B cell (primary cell): ENCODE measurements at regions not wholly inside any gene's neighbourhood (a gene's known extent, or its start where the extent isn't known, plus 50 kb on each side); places are given as distances from the start of the nearest gene placed in this dataset.

Source experiments
- ATAC-seq: fragments of 200-7000 bp; cut with Tn5 transposase; one replicate; pipeline ENCODE4 v1.10.0; 2021; ENCODE audit warnings: low read depth, mild to moderate bottlenecking, moderate number of reproducible peaks, moderate library complexity
- CTCF ChIA-PET: fragments of 350-600 bp; sonication (Branson Sonifier 250); formaldehyde crosslinking; loops from one replicate; lab custom pipeline; 2021; ENCODE audit warnings: antibody characterized with exemption, inconsistent platforms; lab: Charles Lee
- POLR2A ChIA-PET: fragments of 350-600 bp; sonication (Branson Sonifier 250); formaldehyde crosslinking; loops from one replicate; lab custom pipeline; 2021; ENCODE audit warnings: antibody characterized with exemption; lab: Charles Lee
- DNase-seq: peaks from one replicate; pipeline ENCODE4 v3.0.0; 2013
- H2AFZ ChIP-seq: 2 replicates; pipeline ENCODE4 v1.6.1; 2012; ENCODE audit warnings: mild to moderate bottlenecking, low read depth, low read length; ENCODE audit not compliant: insufficient read depth, poor library complexity, severe bottlenecking
- H3K27ac ChIP-seq, 2 donors: 1 replicate in 1 of 2; 2 replicates in 1 of 2; pipeline ENCODE4 v1.5.1; 2012 to 2013; ENCODE audit warnings: low read length in 2 of 2, mild to moderate bottlenecking in 2 of 2, moderate library complexity in 1 of 2
- H3K27me3 ChIP-seq, 4 experiments: fragments of 200-600 bp in 1 of 4; sonication (generic) in 1 of 4; replicated peaks in 1 of 4; 1 replicate in 2 of 4; 2 replicates in 2 of 4; pipeline versions ENCODE4 v1.6.1 to v1.7.0; 2013 to 2016; ENCODE audit warnings: low read length in 3 of 4, mild to moderate bottlenecking in 2 of 4, mixed read lengths in 1 of 4, moderate library complexity in 1 of 4; ENCODE audit not compliant: insufficient read depth in 4 of 4, control insufficient read depth in 3 of 4; ENCODE audit errors: control extremely low read depth in 1 of 4
- H3K36me3 ChIP-seq, 2 experiments: replicated peaks in 1 of 2; 1 replicate in 1 of 2; 2 replicates in 1 of 2; pipeline versions ENCODE4 v1.6.1 to v1.7.1; 2013; ENCODE audit warnings: low read length in 1 of 2; ENCODE audit not compliant: insufficient read depth in 2 of 2, control insufficient read depth in 1 of 2; ENCODE audit errors: control extremely low read depth in 1 of 2, extremely low read depth in 1 of 2
- H3K4me1 ChIP-seq, 2 donors: fragments of 200-600 bp in 1 of 2; sonication (generic) in 1 of 2; 1 replicate in 1 of 2; 2 replicates in 1 of 2; pipeline versions ENCODE4 v1.5.1 to v1.6.1; 2013 to 2017; ENCODE audit warnings: low read length in 2 of 2; ENCODE audit not compliant: control insufficient read depth in 2 of 2, insufficient read depth in 2 of 2
- H3K4me2 ChIP-seq: replicated peaks from 2 replicates; pipeline ENCODE3; 2012; ENCODE audit warnings: mild to moderate bottlenecking, low read depth, low read length; ENCODE audit not compliant: poor library complexity, severe bottlenecking
- H3K4me3 ChIP-seq, 5 experiments: fragments of 200-600 bp in 1 of 5; sonication (generic) in 1 of 5; 1 replicate in 3 of 5; 2 replicates in 2 of 5; pipeline versions ENCODE4 v1.5.1 to v1.7.0; 2011 to 2016; ENCODE audit warnings: low read length in 4 of 5, mild to moderate bottlenecking in 4 of 5, low read depth in 2 of 5, control low read depth in 1 of 5, moderate library complexity in 1 of 5; ENCODE audit not compliant: insufficient read depth in 1 of 5; ENCODE audit errors: control extremely low read depth in 1 of 5, extremely low read depth in 1 of 5
- H3K79me2 ChIP-seq: fragments of 200-600 bp; sonication (generic); one replicate; pipeline ENCODE4 v1.6.0; 2016; ENCODE audit warnings: low read length; ENCODE audit not compliant: control insufficient read depth, insufficient read depth
- H3K9ac ChIP-seq: fragments of 200-600 bp; sonication (generic); 2 replicates; pipeline ENCODE4 v1.6.1; 2017; ENCODE audit warnings: mild to moderate bottlenecking, low read length, moderate library complexity
- H3K9me3 ChIP-seq, 3 donors: one replicate each; pipeline versions ENCODE4 v1.6.1 to v1.7.1; 2013; ENCODE audit warnings: low read length in 2 of 3; ENCODE audit not compliant: control insufficient read depth in 2 of 3, insufficient read depth in 1 of 3; ENCODE audit errors: control extremely low read depth in 1 of 3
- H4K20me1 ChIP-seq: 2 replicates; pipeline ENCODE4 v1.6.0; 2012; ENCODE audit warnings: mild to moderate bottlenecking, low read length; ENCODE audit not compliant: insufficient read depth, control insufficient read depth, poor library complexity, severe bottlenecking
- H3K27ac Mint-ChIP-seq: one replicate; pipeline ENCODE4 v1.8.0; 2021; ENCODE audit warnings: mixed read lengths
- H3K27me3 Mint-ChIP-seq: one replicate; pipeline ENCODE4 v1.8.0; 2021; ENCODE audit warnings: mixed read lengths
- H3K4me1 Mint-ChIP-seq: one replicate; pipeline ENCODE4 v1.8.0; 2021; ENCODE audit warnings: mixed read lengths
- H3K4me3 Mint-ChIP-seq: one replicate; pipeline ENCODE4 v1.8.0; 2021; ENCODE audit warnings: mixed read lengths
- H3K9me3 Mint-ChIP-seq: one replicate; pipeline ENCODE4 v1.8.0; 2022; ENCODE audit warnings: mixed read lengths; ENCODE audit not compliant: insufficient read depth
- CTCF ChIP-seq: fragments of 200-600 bp; IDR thresholded peaks from one replicate; pipeline ENCODE4 v1.8.0; 2022; ENCODE audit warnings: antibody characterized with exemption, mild to moderate bottlenecking
- EZH2 ChIP-seq: IDR thresholded peaks from 2 replicates; pipeline ENCODE4 v1.6.1; 2012; ENCODE audit warnings: borderline replicate concordance, low read depth, mild to moderate bottlenecking, moderate library complexity, low read length; ENCODE audit not compliant: insufficient read depth, poor library complexity, severe bottlenecking
- WGBS: methylation state at CpG from one replicate; pipeline ENCODE4 v1.1.5; 2013; ENCODE audit warnings: missing lambda C conversion rate; ENCODE audit not compliant: insufficient coverage; 5-methylcytosine and 5-hydroxymethylcytosine counted together
- intact Hi-C: fragments of 100-400 bp; cut with micrococcal nuclease; formaldehyde crosslinking; loops from one replicate; pipeline ENCODE4 v1.10.0; 2022

GRCh38 chr6:140775061-140775460 lies 1357.7 kb upstream of the GJE1 start:
- Mint-ChIP-seq H3K9me3 (peaks cover 3% of the 10 kb centered on the region), H3K27me3 (no peaks in the 10 kb centered on the region), H3K27ac (no peak overlapping the region), H3K4me1 (no peaks in the 10 kb centered on the region), H3K4me3 (no peak overlapping the region)
- WGBS, result 0% methylated on average over 1 of the region's 3 CpGs
- Histone ChIP-seq H3K27me3 (no peaks in the 10 kb centered on the region), H3K9me3 (no peaks in the 10 kb centered on the region), H3K27ac (no peak overlapping the region), H3K79me2 (no peaks in the 10 kb centered on the region), H2AFZ (no peak overlapping the region), H3K4me3 (no peak overlapping the region), H3K9ac (no peak overlapping the region), H3K4me1 (no peaks in the 10 kb centered on the region), H3K4me2 (no peak overlapping the region), H4K20me1 (no peaks in the 10 kb centered on the region), H3K36me3 (no peaks in the 10 kb centered on the region)
- DNase-seq (no peak), ATAC-seq (no peak)
- no peak for TF ChIP-seq EZH2
- no peak for TF ChIP-seq CTCF
- intact Hi-C loops, result no loop called here
- ChIA-PET POLR2A (no interaction called here), CTCF (no interaction called here)

GRCh38 chr6:140774080-140774505 lies 1358.6 kb upstream of the GJE1 start:
- Mint-ChIP-seq H3K27ac (no peak overlapping the region), H3K4me1 (no peaks in the 10 kb centered on the region), H3K9me3 (peaks cover 3% of the 10 kb centered on the region), H3K4me3 (no peak overlapping the region), H3K27me3 (no peaks in the 10 kb centered on the region)
- H4K20me1 ChIP-seq, result no peaks in the 10 kb centered on the region
- H3K4me1 ChIP-seq, result no peaks in the 10 kb centered on the region
- H2AFZ ChIP-seq, result no peak overlapping the region
- ChIA-PET POLR2A (no interaction called here), CTCF (no interaction called here)
- ATAC-seq (no peak), DNase-seq (no peak)
- H3K4me2 ChIP-seq, result no peak overlapping the region
- intact Hi-C loops, result no loop called here
- no peak overlapping the region for H3K27ac ChIP-seq
- 63% methylated on average over 3 of the region's 3 CpGs for WGBS
- no peak overlapping the region for H3K4me3 ChIP-seq
- H3K9me3 ChIP-seq, result no peaks in the 10 kb centered on the region
- TF ChIP-seq EZH2 (no peak), CTCF (no peak)
- H3K79me2 ChIP-seq, result no peaks in the 10 kb centered on the region
- no peak overlapping the region for H3K9ac ChIP-seq
- no peaks in the 10 kb centered on the region for H3K36me3 ChIP-seq
- no peaks in the 10 kb centered on the region for H3K27me3 ChIP-seq
